ENCODE measurements at regions not wholly inside any gene's neighbourhood (a gene's known extent, or its start where the extent isn't known, plus 50 kb on each side); places are given as distances from the start of the nearest gene placed in this dataset.

- no peak for TF ChIP-seq EZH2phosphoT487 (IDR thresholded peaks at IDR 0.05; ENCODE audit: insufficient read depth, low read depth)
- TF ChIP-seq EZH2 (IDR thresholded peaks at IDR 0.05; ENCODE audit: insufficient read depth, poor library complexity, severe bottlenecking) = no peak
- Histone ChIP-seq H3K79me2 (ENCODE audit: insufficient read depth) (no peaks in the 10 kb centered on the region), H3F3A (ENCODE audit: insufficient read depth) (no peaks in the 10 kb centered on the region), H3K27ac (no peak overlapping the region), H3K4me3 (no peak overlapping the region), H4K20me1 (ENCODE audit: insufficient read depth) (no peaks in the 10 kb centered on the region), H3K27me3 (replicated peaks; ENCODE audit: insufficient read depth) (no peaks in the 10 kb centered on the region), H3K9ac (no peak overlapping the region), H2AFZ (no peak overlapping the region), H3K4me1 (ENCODE audit: insufficient read depth) (no peaks in the 10 kb centered on the region), H3K9me2 (ENCODE audit: insufficient read depth) (no peaks in the 10 kb centered on the region), H3K9me3 (ENCODE audit: low read depth) (no peaks in the 10 kb centered on the region), H3K36me3 (ENCODE audit: low read depth) (no peaks in the 10 kb centered on the region), H3K4me2 (ENCODE audit: unreplicated experiment) (no peak overlapping the region)
- in situ Hi-C loops (cut with MboI) = no loop called here
- DNase-seq = no peak
- WGBS, 2 experiments (ENCODE audit: low coverage in 1 of 2, low lambda C conversion rate in 2 of 2, missing lambda C conversion rate in 2 of 2) = 33 to 36% methylated on average over 1 of the region's 1 CpG
These were observed 2002.9 kb downstream of the MAT2B start for GRCh38 chr5:165508286-165508685.

GRCh38 chr5:165508861-165509260 lies 2003.4 kb downstream of the MAT2B start:
- DNase-seq = no peak
- no peaks in the 10 kb centered on the region for H3K9me2 ChIP-seq (ENCODE audit: insufficient read depth)
- in situ Hi-C loops (cut with MboI) = no loop called here

GRCh38 chr5:165521816-165522610 lies 2016.6 kb downstream of the MAT2B start:
- H3K27ac ChIP-seq = no peak overlapping the region
- H3K4me2 ChIP-seq (ENCODE audit: unreplicated experiment) = no peak overlapping the region
- H3F3A ChIP-seq (ENCODE audit: insufficient read depth) = no peaks in the 10 kb centered on the region
- H3K9ac ChIP-seq = no peak overlapping the region
- no peaks in the 10 kb centered on the region for H4K20me1 ChIP-seq (ENCODE audit: insufficient read depth)
- no peaks in the 10 kb centered on the region for H3K27me3 ChIP-seq (replicated peaks; ENCODE audit: insufficient read depth)
- no peaks in the 10 kb centered on the region for H3K4me1 ChIP-seq (ENCODE audit: insufficient read depth)
- H3K9me2 ChIP-seq (ENCODE audit: insufficient read depth) = no peaks in the 10 kb centered on the region
- in situ Hi-C loops (cut with MboI) = no loop called here
- H3K4me3 ChIP-seq = no peak overlapping the region
- WGBS, 2 experiments (ENCODE audit: low coverage in 1 of 2, low lambda C conversion rate in 2 of 2, missing lambda C conversion rate in 2 of 2) = 12 to 16% methylated on average over 8 of the region's 8 CpGs
- no peak overlapping the region for H2AFZ ChIP-seq
- no peaks in the 10 kb centered on the region for H3K9me3 ChIP-seq (ENCODE audit: low read depth)
- no peak for DNase-seq
- H3K79me2 ChIP-seq (ENCODE audit: insufficient read depth) = no peaks in the 10 kb centered on the region
- no peaks in the 10 kb centered on the region for H3K36me3 ChIP-seq (ENCODE audit: low read depth)
- TF ChIP-seq EZH2phosphoT487 (IDR thresholded peaks at IDR 0.05; ENCODE audit: insufficient read depth, low read depth) = no peak
- no peak for TF ChIP-seq EZH2 (IDR thresholded peaks at IDR 0.05; ENCODE audit: insufficient read depth, poor library complexity, severe bottlenecking)

More at GRCh38 chr5:165508861-165509260, 2003.4 kb downstream of the MAT2B start:
- Histone ChIP-seq H3K4me3 (no peak overlapping the region), H3K36me3 (ENCODE audit: low read depth) (no peaks in the 10 kb centered on the region), H3K27me3 (replicated peaks; ENCODE audit: insufficient read depth) (no peaks in the 10 kb centered on the region), H3K27ac (no peak overlapping the region), H3K9ac (no peak overlapping the region), H3K79me2 (ENCODE audit: insufficient read depth) (no peaks in the 10 kb centered on the region), H4K20me1 (ENCODE audit: insufficient read depth) (no peaks in the 10 kb centered on the region), H2AFZ (no peak overlapping the region), H3F3A (ENCODE audit: insufficient read depth) (no peaks in the 10 kb centered on the region), H3K4me1 (ENCODE audit: insufficient read depth) (no peaks in the 10 kb centered on the region), H3K9me3 (ENCODE audit: low read depth) (no peaks in the 10 kb centered on the region), H3K4me2 (ENCODE audit: unreplicated experiment) (no peak overlapping the region)
- TF ChIP-seq EZH2phosphoT487 (IDR thresholded peaks at IDR 0.05; ENCODE audit: insufficient read depth, low read depth) = no peak
- TF ChIP-seq EZH2 (IDR thresholded peaks at IDR 0.05; ENCODE audit: insufficient read depth, poor library complexity, severe bottlenecking) = no peak

GRCh38 chr5:165525271-165525670 lies 2019.9 kb downstream of the MAT2B start:
- no peak overlapping the region for H3K4me3 ChIP-seq
- H3K4me2 ChIP-seq (ENCODE audit: unreplicated experiment) = no peak overlapping the region
- peak; percentile 0 for DNase-seq

More at GRCh38 chr5:165525271-165525670, 2019.9 kb downstream of the MAT2B start:
- WGBS, 2 experiments (ENCODE audit: low coverage in 1 of 2, low lambda C conversion rate in 2 of 2, missing lambda C conversion rate in 2 of 2) = 15 to 18% methylated on average over 5 of the region's 5 CpGs
- in situ Hi-C loops (cut with MboI) = no loop called here
- H2AFZ ChIP-seq = no peak overlapping the region
- TF ChIP-seq EZH2 (IDR thresholded peaks at IDR 0.05; ENCODE audit: insufficient read depth, poor library complexity, severe bottlenecking) (no peak), EZH2phosphoT487 (IDR thresholded peaks at IDR 0.05; ENCODE audit: insufficient read depth, low read depth) (no peak)
- H3K27me3 ChIP-seq (replicated peaks; ENCODE audit: insufficient read depth) = no peaks in the 10 kb centered on the region
- no peak overlapping the region for H3K27ac ChIP-seq
- H4K20me1 ChIP-seq (ENCODE audit: insufficient read depth) = no peaks in the 10 kb centered on the region
- H3K9me2 ChIP-seq (ENCODE audit: insufficient read depth) = no peaks in the 10 kb centered on the region
- no peaks in the 10 kb centered on the region for H3K36me3 ChIP-seq (ENCODE audit: low read depth)
- no peaks in the 10 kb centered on the region for H3K79me2 ChIP-seq (ENCODE audit: insufficient read depth)
- H3K9ac ChIP-seq = no peak overlapping the region
- H3K9me3 ChIP-seq (ENCODE audit: low read depth) = no peaks in the 10 kb centered on the region
- H3F3A ChIP-seq (ENCODE audit: insufficient read depth) = no peaks in the 10 kb centered on the region
- H3K4me1 ChIP-seq (ENCODE audit: insufficient read depth) = no peaks in the 10 kb centered on the region
